Neuronal stem cell (in vitro differentiated cells): ENCODE measurements at regions not wholly inside any gene's neighbourhood (a gene's known extent, or its start where the extent isn't known, plus 50 kb on each side); places are given as distances from the start of the nearest gene placed in this dataset.
"Not testable (repeated sequence)": the region's sequence is repeated elsewhere in the genome, so short reads cannot be mapped to it uniquely, and the experiment has no call there.

Experiments used
- DNase-seq: peaks from one replicate; pipeline ENCODE4 v3.0.0-alpha.2; 2013; ENCODE audit warnings: low spot score
- H2AFZ ChIP-seq: one replicate; pipeline ENCODE4 v1.6.1; 2013; ENCODE audit warnings: mild to moderate bottlenecking, low read length, inconsistent platforms
- H2AK5ac ChIP-seq: 2 replicates; pipeline ENCODE4 v1.6.1; 2013; ENCODE audit warnings: low read depth, mild to moderate bottlenecking, inconsistent platforms, low read length, moderate library complexity, mixed read lengths
- H2BK120ac ChIP-seq: 2 replicates; pipeline ENCODE4 v1.6.1; 2013; ENCODE audit warnings: low read depth, mild to moderate bottlenecking, inconsistent platforms, low read length, moderate library complexity, mixed read lengths
- H2BK12ac ChIP-seq: one replicate; pipeline ENCODE4 v1.6.1; 2013; ENCODE audit warnings: low read length, inconsistent platforms
- H2BK15ac ChIP-seq: 2 replicates; pipeline ENCODE4 v1.6.1; 2013; ENCODE audit warnings: mild to moderate bottlenecking, low read length, inconsistent platforms, mixed read lengths
- H2BK5ac ChIP-seq: one replicate; pipeline ENCODE4 v1.6.1; 2013; ENCODE audit warnings: inconsistent platforms, mild to moderate bottlenecking, low read length, moderate library complexity
- H3K14ac ChIP-seq: one replicate; pipeline ENCODE4 v1.6.1; 2013; ENCODE audit warnings: low read length, inconsistent platforms
- H3K18ac ChIP-seq: 2 replicates; pipeline ENCODE4 v1.6.1; 2013; ENCODE audit warnings: low read length, inconsistent platforms
- H3K23ac ChIP-seq: 2 replicates; pipeline ENCODE4 v1.6.1; 2013; ENCODE audit warnings: low read depth, mild to moderate bottlenecking, mixed read lengths, low read length, inconsistent platforms; ENCODE audit not compliant: poor library complexity
- H3K27ac ChIP-seq: replicated peaks from 3 replicates; pipeline ENCODE4 v1.5.1; 2013; ENCODE audit warnings: low read length, inconsistent platforms
- H3K27me3 ChIP-seq, 3 experiments: 2 replicates each; pipeline ENCODE4 v1.6.1; 2013; ENCODE audit warnings: low read length in 3 of 3, mild to moderate bottlenecking in 2 of 3, inconsistent platforms in 1 of 3, low read depth in 1 of 3, mixed read lengths in 1 of 3, moderate library complexity in 1 of 3; ENCODE audit not compliant: control insufficient read depth in 3 of 3, insufficient read depth in 3 of 3
- H3K36me3 ChIP-seq, 2 donors: replicated peaks in 1 of 2; 2 replicates each; pipeline ENCODE4 v1.6.1; 2013; ENCODE audit warnings: low read length in 2 of 2; ENCODE audit not compliant: control insufficient read depth in 2 of 2, insufficient read depth in 2 of 2
- H3K4ac ChIP-seq: 2 replicates; pipeline ENCODE4 v1.6.1; 2013; ENCODE audit warnings: inconsistent platforms, mild to moderate bottlenecking, low read length, moderate library complexity
- H3K4me1 ChIP-seq, 2 donors: 1 replicate in 1 of 2; 2 replicates in 1 of 2; pipeline ENCODE4 v1.6.1; 2013; ENCODE audit warnings: low read length in 2 of 2, low read depth in 1 of 2; ENCODE audit not compliant: control insufficient read depth in 2 of 2, insufficient read depth in 1 of 2
- H3K4me2 ChIP-seq: one replicate; pipeline ENCODE4 v1.6.1; 2013; ENCODE audit warnings: mild to moderate bottlenecking, low read length, inconsistent platforms; ENCODE audit not compliant: insufficient read depth, poor library complexity, severe bottlenecking
- H3K4me3 ChIP-seq, 2 donors: 2 replicates each; pipeline ENCODE4 v1.5.1; 2013; ENCODE audit warnings: low read length in 2 of 2, mild to moderate bottlenecking in 2 of 2, inconsistent platforms in 1 of 2, moderate library complexity in 1 of 2
- H3K79me1 ChIP-seq: one replicate; pipeline ENCODE4 v1.6.1; 2013; ENCODE audit warnings: low read depth, mild to moderate bottlenecking, inconsistent platforms, low read length, moderate library complexity
- H3K9ac ChIP-seq: one replicate; pipeline ENCODE4 v1.6.1; 2013; ENCODE audit warnings: mild to moderate bottlenecking, low read depth, low read length, inconsistent platforms; ENCODE audit not compliant: poor library complexity
- H3K9me3 ChIP-seq, 2 donors: replicated peaks in 1 of 2; 2 replicates each; pipeline versions ENCODE3 to v1.6.1; 2013; ENCODE audit warnings: low read length in 2 of 2, mild to moderate bottlenecking in 2 of 2, inconsistent platforms in 1 of 2, low read depth in 1 of 2, mixed read lengths in 1 of 2, moderate library complexity in 1 of 2; ENCODE audit not compliant: control insufficient read depth in 2 of 2, insufficient read depth in 1 of 2
- H4K8ac ChIP-seq: one replicate; pipeline ENCODE4 v1.6.1; 2013; ENCODE audit warnings: low read depth, mild to moderate bottlenecking, inconsistent platforms, low read length, moderate library complexity
- H4K91ac ChIP-seq: one replicate; pipeline ENCODE4 v1.6.1; 2013; ENCODE audit warnings: low read length, low read depth, mild to moderate bottlenecking, inconsistent platforms; ENCODE audit not compliant: poor library complexity
- WGBS, 2 donors: extraction: QIAGEN DNeasy Blood & Tissue Kit; methylation state at CpG; one replicate each; pipeline ENCODE4 v1.1.7; 2013; ENCODE audit warnings: missing lambda C conversion rate in 2 of 2, mixed read lengths in 1 of 2; ENCODE audit not compliant: insufficient read length in 2 of 2, insufficient replicate concordance in 1 of 2; ENCODE audit errors: extremely low coverage in 2 of 2; 5-methylcytosine and 5-hydroxymethylcytosine counted together

DNA sequence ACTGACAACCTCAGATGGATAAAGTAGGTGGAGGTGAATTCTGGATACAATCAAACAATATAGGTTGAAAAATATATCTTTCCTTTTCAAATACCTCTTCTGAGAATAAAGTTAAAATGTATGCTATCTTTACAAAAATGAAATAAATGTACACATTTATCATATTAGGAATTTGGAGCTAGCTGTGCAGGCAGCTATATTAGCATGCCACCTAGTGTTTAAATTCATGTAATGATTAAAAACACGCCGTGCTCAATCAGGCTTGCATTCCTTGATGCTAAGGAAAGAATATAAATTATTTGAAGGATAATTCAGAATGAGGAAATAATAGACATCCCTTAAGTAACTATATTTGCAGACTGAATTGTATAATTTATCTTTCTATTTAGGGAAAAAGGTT is 460.7 kb upstream of the USP9Y start:
- not testable (repeated sequence) for H2AFZ ChIP-seq, H4K8ac ChIP-seq, H2BK12ac ChIP-seq, H2BK120ac ChIP-seq, H3K27ac ChIP-seq, H3K23ac ChIP-seq, H3K9me3 ChIP-seq, H2AK5ac ChIP-seq, H2BK15ac ChIP-seq, H3K4me3 ChIP-seq, H2BK5ac ChIP-seq, H3K4me2 ChIP-seq, DNase-seq, H3K9ac ChIP-seq, H3K4me1 ChIP-seq, H3K27me3 ChIP-seq, H3K36me3 ChIP-seq, H4K91ac ChIP-seq, H3K79me1 ChIP-seq, H3K14ac ChIP-seq, H3K18ac ChIP-seq, H3K4ac ChIP-seq
- no CpG with 5 or more reads among the region's 2 CpGs for WGBS, 2 donors

GRCh38 chrY:12244146-12244545 is 456.9 kb upstream of the USP9Y start:
- H2BK5ac ChIP-seq: no peak overlapping the region
- H3K79me1 ChIP-seq: no peaks in the 10 kb centered on the region
- H3K4me3 ChIP-seq: no peak overlapping the region
- no peak overlapping the region for H3K27ac ChIP-seq
- no peak overlapping the region for H3K4ac ChIP-seq
- no peak overlapping the region for H3K18ac ChIP-seq
- H3K23ac ChIP-seq: no peak overlapping the region
- no peak overlapping the region for H2BK12ac ChIP-seq
- no peak overlapping the region for H4K8ac ChIP-seq
- no peak overlapping the region for H2AK5ac ChIP-seq
- peaks cover 0 to 3% of the 10 kb centered on the region in 2 donors for H3K9me3 ChIP-seq
- no peak overlapping the region for H2BK120ac ChIP-seq
- DNase-seq: no peak
- no peaks in the 10 kb centered on the region for H3K4me1 ChIP-seq
- no CpG with 5 or more reads among the region's 1 CpG for WGBS, 2 donors
- no peak overlapping the region for H2AFZ ChIP-seq
- H2BK15ac ChIP-seq: no peak overlapping the region
- no peak overlapping the region for H4K91ac ChIP-seq
- no peak overlapping the region for H3K4me2 ChIP-seq
- H3K27me3 ChIP-seq: no peaks in the 10 kb centered on the region
- no peak overlapping the region for H3K14ac ChIP-seq
- H3K9ac ChIP-seq: no peak overlapping the region
- no peaks in the 10 kb centered on the region for H3K36me3 ChIP-seq

DNA sequence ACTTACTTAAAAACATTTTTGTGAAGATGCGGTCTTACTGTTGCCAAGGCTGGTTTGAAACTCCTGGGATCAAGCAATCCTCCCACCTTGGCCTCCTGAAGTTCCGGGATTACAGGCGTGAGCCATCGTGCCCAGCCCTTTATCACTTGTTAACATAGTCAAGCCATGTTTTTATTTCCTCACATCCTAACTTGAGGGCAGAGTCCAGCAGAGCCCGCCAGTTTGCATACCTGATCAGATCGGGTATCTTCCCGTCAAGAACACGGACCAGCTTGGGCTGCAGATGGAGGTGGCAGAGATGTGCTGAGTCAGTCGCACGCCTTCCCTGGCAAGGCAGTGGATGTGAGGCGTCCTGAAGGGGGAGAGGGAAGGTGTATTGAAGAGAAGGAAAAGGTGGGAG is 447.3 kb upstream of the USP9Y start:
- Histone ChIP-seq H3K23ac (no peak overlapping the region), H2BK15ac (no peak overlapping the region), H2BK120ac (no peak overlapping the region), H3K4me2 (no peak overlapping the region), H2BK12ac (no peak overlapping the region), H3K4ac (no peak overlapping the region), H3K79me1 (no peaks in the 10 kb centered on the region), H3K4me3 (no peak overlapping the region), H3K36me3 (no peaks in the 10 kb centered on the region), H3K4me1 (no peaks in the 10 kb centered on the region), H2BK5ac (no peak overlapping the region), H2AFZ (no peak overlapping the region), H2AK5ac (no peak overlapping the region), H3K9me3 (no peaks in the 10 kb centered on the region), H3K9ac (no peak overlapping the region), H3K14ac (no peak overlapping the region), H3K18ac (no peak overlapping the region), H3K27ac (no peak overlapping the region), H3K27me3 (no peaks in the 10 kb centered on the region), H4K8ac (no peak overlapping the region), H4K91ac (no peak overlapping the region)
- no peak for DNase-seq
- WGBS, 2 donors: no CpG with 5 or more reads among the region's 11 CpGs

GRCh38 chrY:12271162-12271561 is 429.9 kb upstream of the USP9Y start:
- H3K9me3 ChIP-seq: peaks cover 0 to 1% of the 10 kb centered on the region in 2 donors
- H3K18ac ChIP-seq: no peak overlapping the region
- H3K4me3 ChIP-seq: no peak overlapping the region
- WGBS, 2 donors: no CpG with 5 or more reads among the region's 4 CpGs
- H2BK5ac ChIP-seq: no peak overlapping the region
- no peaks in the 10 kb centered on the region for H3K4me1 ChIP-seq
- no peak overlapping the region for H4K91ac ChIP-seq
- H3K79me1 ChIP-seq: no peaks in the 10 kb centered on the region
- no peak overlapping the region for H3K27ac ChIP-seq
- no peaks in the 10 kb centered on the region for H3K27me3 ChIP-seq
- no peak overlapping the region for H3K9ac ChIP-seq
- no peak overlapping the region for H2AFZ ChIP-seq
- no peak overlapping the region for H3K4ac ChIP-seq
- no peak for DNase-seq
- H3K36me3 ChIP-seq: no peaks in the 10 kb centered on the region
- no peak overlapping the region for H3K23ac ChIP-seq
- H2BK15ac ChIP-seq: no peak overlapping the region
- no peak overlapping the region for H2AK5ac ChIP-seq
- H2BK120ac ChIP-seq: no peak overlapping the region
- no peak overlapping the region for H3K14ac ChIP-seq
- no peak overlapping the region for H2BK12ac ChIP-seq
- H3K4me2 ChIP-seq: no peak overlapping the region
- no peak overlapping the region for H4K8ac ChIP-seq
